HCT116 (cell line): ENCODE measurements at regions not wholly inside any gene's neighbourhood (a gene's known extent, or its start where the extent isn't known, plus 50 kb on each side); places are given as distances from the start of the nearest gene placed in this dataset.

Source experiments
- EZH2 ChIP-seq: fragments of 200-600 bp; sonication (generic); IDR thresholded peaks from 2 replicates; pipeline ENCODE4 v1.6.1; 2017; ENCODE audit warnings: antibody characterized with exemption, mixed run types
- EZH2phosphoT487 ChIP-seq: fragments of 200-600 bp; IDR thresholded peaks from 2 replicates; pipeline ENCODE4 v1.6.1; 2018; ENCODE audit warnings: antibody characterized with exemption, borderline replicate concordance
- POLR2A ChIP-seq: IDR thresholded peaks from 2 replicates; pipeline ENCODE4 v1.7.0; 2011; ENCODE audit warnings: borderline replicate concordance; ENCODE audit not compliant: insufficient read depth, insufficient read length; ENCODE audit errors: extremely low read depth
- SP1 ChIP-seq: IDR thresholded peaks from 2 replicates; pipeline ENCODE4 v1.6.1; 2012; ENCODE audit warnings: low read depth
- ZNF274 ChIP-seq: fragments of 200-500 bp; sonication (Bioruptor generic); IDR thresholded peaks from 2 replicates; pipeline ENCODE4 v1.6.1; 2014; ENCODE audit warnings: mild to moderate bottlenecking, low read depth, low read length, inconsistent platforms
- TF ChIP-seq, protein P1 (sequence below), 3 experiments: fragments of 200-600 bp in 1 of 3; sonication (generic) in 1 of 3; IDR thresholded peaks in 2 of 3; conservative IDR thresholded peaks in 1 of 3; 2 replicates each; pipeline ENCODE4 v1.5.1; 2012 to 2017; ENCODE audit warnings: low read depth in 2 of 3, low read length in 2 of 3, antibody characterized with exemption in 1 of 3, borderline replicate concordance in 1 of 3, control low read depth in 1 of 3, mild to moderate bottlenecking in 1 of 3, mixed read lengths in 1 of 3, mixed run types in 1 of 3, moderate library complexity in 1 of 3; ENCODE audit not compliant: insufficient read depth in 1 of 3

DNA sequence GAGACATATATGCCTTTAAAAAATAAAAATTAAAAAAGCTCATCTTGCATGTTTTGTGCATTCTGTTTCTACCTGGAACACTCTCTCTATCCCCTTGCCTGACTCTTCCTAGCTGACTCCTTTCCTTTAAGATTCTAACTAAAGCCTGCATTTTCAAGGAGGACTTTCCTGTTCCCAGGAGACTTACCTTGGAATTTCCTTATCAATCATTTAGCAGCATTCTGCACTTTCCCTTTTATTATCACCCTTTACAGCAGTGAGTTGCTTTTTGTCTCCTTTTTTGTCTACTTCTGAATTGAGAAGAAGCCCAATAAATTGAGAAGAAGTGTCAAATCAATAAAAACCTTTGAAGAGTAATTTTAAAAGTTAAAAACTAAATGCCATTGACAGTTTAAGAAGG is 142.2 kb upstream of the TMEM196 start:
- TF ChIP-seq, protein P1, sequence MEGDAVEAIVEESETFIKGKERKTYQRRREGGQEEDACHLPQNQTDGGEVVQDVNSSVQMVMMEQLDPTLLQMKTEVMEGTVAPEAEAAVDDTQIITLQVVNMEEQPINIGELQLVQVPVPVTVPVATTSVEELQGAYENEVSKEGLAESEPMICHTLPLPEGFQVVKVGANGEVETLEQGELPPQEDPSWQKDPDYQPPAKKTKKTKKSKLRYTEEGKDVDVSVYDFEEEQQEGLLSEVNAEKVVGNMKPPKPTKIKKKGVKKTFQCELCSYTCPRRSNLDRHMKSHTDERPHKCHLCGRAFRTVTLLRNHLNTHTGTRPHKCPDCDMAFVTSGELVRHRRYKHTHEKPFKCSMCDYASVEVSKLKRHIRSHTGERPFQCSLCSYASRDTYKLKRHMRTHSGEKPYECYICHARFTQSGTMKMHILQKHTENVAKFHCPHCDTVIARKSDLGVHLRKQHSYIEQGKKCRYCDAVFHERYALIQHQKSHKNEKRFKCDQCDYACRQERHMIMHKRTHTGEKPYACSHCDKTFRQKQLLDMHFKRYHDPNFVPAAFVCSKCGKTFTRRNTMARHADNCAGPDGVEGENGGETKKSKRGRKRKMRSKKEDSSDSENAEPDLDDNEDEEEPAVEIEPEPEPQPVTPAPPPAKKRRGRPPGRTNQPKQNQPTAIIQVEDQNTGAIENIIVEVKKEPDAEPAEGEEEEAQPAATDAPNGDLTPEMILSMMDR (IDR thresholded peaks at IDR 0.05 in 2 of 3, conservative IDR thresholded peaks at IDR 0.05 in 1 of 3; ENCODE audit: borderline replicate concordance in 1 of 3, insufficient read depth in 1 of 3, low read depth in 2 of 3, low read length in 2 of 3) = no peak
- no peak for TF ChIP-seq SP1
- no peak for TF ChIP-seq ZNF274
- TF ChIP-seq POLR2A = no peak
- TF ChIP-seq EZH2 = no peak
- TF ChIP-seq EZH2phosphoT487 = no peak
